ENCODE measurements at regions not wholly inside any gene's neighbourhood (a gene's known extent, or its start where the extent isn't known, plus 50 kb on each side); places are given as distances from the start of the nearest gene placed in this dataset.

- no peak for DNase-seq
- TF ChIP-seq CTCF (IDR thresholded peaks at IDR 0.05): no peak
- H3K4me1 Mint-ChIP-seq (ENCODE audit: low read depth): no peaks in the 10 kb centered on the region
- no peaks in the 10 kb centered on the region for H3K36me3 Mint-ChIP-seq (ENCODE audit: low read depth)
- peaks cover 30% of the 10 kb centered on the region for H3K27me3 Mint-ChIP-seq (ENCODE audit: insufficient read depth)
- H3K27ac Mint-ChIP-seq: no peak overlapping the region
- H3K9me3 Mint-ChIP-seq: no peaks in the 10 kb centered on the region; the same call in 1 of the 2 replicates
- H3K4me3 Mint-ChIP-seq: no peak overlapping the region
Measured at GRCh38 chr9:96022445-96023051, 147.1 kb downstream of the ERCC6L2 start.

GRCh38 chr9:96021551-96022444 lies 146.3 kb downstream of the ERCC6L2 start:
- H3K27me3 Mint-ChIP-seq (ENCODE audit: insufficient read depth): peaks cover 29% of the 10 kb centered on the region
- H3K36me3 Mint-ChIP-seq (ENCODE audit: low read depth): 0 out of 2 replicates have a peak, but pooled peaks cover 2% of the 10 kb centered on the region
- TF ChIP-seq CTCF (IDR thresholded peaks at IDR 0.05): no peak
- DNase-seq: no peak
- H3K9me3 Mint-ChIP-seq: no peaks in the 10 kb centered on the region; the same call in 1 of the 2 replicates
- no peak overlapping the region; the same call in 1 of the 2 replicates for H3K4me3 Mint-ChIP-seq
- H3K27ac Mint-ChIP-seq: no peak overlapping the region
- H3K4me1 Mint-ChIP-seq (ENCODE audit: low read depth): no peaks in the 10 kb centered on the region

- no peaks in the 10 kb centered on the region for H3K9me3 Mint-ChIP-seq
- DNase-seq: no peak
- peaks cover 28% of the 10 kb centered on the region for H3K27me3 Mint-ChIP-seq (ENCODE audit: insufficient read depth)
- H3K4me3 Mint-ChIP-seq: peak overlapping the region; percentile 52
- H3K27ac Mint-ChIP-seq: no peak overlapping the region
- H3K36me3 Mint-ChIP-seq (ENCODE audit: low read depth): 0 out of 2 replicates have a peak, but pooled peaks cover 4% of the 10 kb centered on the region
- TF ChIP-seq CTCF (IDR thresholded peaks at IDR 0.05): no peak
- no peaks in the 10 kb centered on the region for H3K4me1 Mint-ChIP-seq (ENCODE audit: low read depth)
Measured at GRCh38 chr9:96020792-96021550, 145.5 kb downstream of the ERCC6L2 start.

GRCh38 chr9:96020300-96020791 lies 144.9 kb downstream of the ERCC6L2 start:
- TF ChIP-seq CTCF (IDR thresholded peaks at IDR 0.05): no peak
- Mint-ChIP-seq H3K27me3 (ENCODE audit: insufficient read depth) (peaks cover 23% of the 10 kb centered on the region), H3K36me3 (ENCODE audit: low read depth) (0 out of 2 replicates have a peak, but pooled peaks cover 4% of the 10 kb centered on the region), H3K4me1 (ENCODE audit: low read depth) (no peaks in the 10 kb centered on the region), H3K4me3 (peak overlapping the region; percentile 27; the same call in 1 of the 2 replicates), H3K9me3 (no peaks in the 10 kb centered on the region), H3K27ac (no peak overlapping the region)
- no peak for DNase-seq
